NCI-H446 (cell line): ENCODE measurements at regions not wholly inside any gene's neighbourhood (a gene's known extent, or its start where the extent isn't known, plus 50 kb on each side); places are given as distances from the start of the nearest gene placed in this dataset.
"Not testable (repeated sequence)": the region's sequence is repeated elsewhere in the genome, so short reads cannot be mapped to it uniquely, and the experiment has no call there.

ENCODE experiments used
- DNase-seq, 2 experiments: peaks; one replicate each; lab custom pipeline; 2025; lab: John Stamatoyannopoulos, UW

DNA sequence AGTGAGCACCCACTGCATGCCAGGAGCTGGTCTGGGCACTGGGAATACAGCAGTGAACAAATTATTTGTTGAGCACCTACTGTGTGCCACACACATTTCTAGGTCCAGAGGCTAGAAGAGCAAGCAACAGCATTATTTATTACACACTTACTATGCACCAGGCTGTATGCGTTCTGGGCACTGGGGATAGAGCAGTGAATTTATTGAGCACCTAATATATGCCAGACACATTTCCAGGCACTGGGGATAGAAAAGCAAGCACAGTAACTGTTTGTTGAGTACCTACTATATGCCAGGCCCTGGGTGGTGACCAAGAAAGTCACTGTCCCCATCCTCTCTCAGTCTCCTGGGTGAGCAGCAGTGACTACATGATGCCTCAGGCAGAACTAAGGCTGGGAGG is 107.5 kb upstream of the NCOR2 start:
- DNase-seq: no peak

DNA sequence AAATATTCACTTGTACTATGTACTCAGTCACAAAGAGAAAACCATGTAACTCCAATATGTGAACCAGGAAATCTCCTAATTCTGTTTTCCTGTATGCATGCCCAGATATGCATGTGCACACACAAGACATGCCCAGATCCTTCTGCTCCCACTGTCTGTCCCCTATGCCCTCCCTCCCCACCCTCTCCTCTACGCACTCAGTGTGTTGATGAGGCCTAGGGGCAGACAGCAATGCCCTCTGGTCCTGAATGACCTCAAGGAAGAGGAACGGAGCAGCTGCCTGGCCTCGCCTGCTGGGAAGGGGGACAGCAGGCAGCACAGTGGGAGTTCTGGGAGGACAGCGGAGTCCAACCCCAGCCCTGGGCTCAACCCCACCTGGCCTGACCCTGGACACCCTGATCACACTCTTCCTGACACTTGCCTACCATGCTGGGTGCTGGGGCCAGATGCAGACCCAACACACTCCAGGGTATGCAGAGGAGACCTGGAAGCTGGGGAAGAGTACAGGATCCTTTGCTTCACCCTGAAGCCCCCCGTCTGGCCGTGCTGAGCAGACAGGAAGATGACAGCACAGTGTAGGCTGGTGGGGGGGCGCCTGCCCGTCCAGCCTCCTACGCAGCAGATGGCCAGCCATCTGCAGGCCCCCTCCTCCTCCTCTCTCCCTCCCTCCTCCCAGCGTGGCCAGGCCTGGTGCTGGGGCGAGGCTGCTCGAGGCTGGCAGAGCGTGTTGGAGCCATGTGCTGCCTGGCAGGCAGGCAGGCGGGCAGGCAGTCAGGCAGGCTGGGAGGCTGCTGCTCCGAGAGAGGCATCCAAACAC is 106.6 kb upstream of the NCOR2 start:
- DNase-seq: peak; percentile 75 to 93

DNA sequence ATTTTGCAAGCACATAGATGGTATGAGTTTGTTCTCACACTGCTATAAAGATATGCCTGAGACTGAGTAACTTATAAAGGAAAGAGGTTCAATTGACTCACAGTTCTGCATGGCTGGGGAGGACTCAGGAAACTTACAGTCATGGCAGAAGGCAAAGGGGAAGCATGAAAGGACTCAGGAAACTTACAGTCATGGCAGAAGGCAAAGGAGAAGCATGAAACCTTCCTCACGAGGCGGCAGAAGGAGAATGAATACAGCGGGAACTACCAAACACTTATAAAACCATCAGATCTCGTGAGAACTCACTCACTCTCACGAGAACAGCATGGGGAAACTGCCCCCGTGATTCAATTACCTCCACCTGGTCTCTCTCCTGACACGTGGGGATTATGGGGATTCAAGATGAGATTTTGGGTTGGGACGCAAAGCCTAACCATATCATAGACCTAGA is 101.9 kb upstream of the NCOR2 start:
- not testable (repeated sequence) for DNase-seq

DNA sequence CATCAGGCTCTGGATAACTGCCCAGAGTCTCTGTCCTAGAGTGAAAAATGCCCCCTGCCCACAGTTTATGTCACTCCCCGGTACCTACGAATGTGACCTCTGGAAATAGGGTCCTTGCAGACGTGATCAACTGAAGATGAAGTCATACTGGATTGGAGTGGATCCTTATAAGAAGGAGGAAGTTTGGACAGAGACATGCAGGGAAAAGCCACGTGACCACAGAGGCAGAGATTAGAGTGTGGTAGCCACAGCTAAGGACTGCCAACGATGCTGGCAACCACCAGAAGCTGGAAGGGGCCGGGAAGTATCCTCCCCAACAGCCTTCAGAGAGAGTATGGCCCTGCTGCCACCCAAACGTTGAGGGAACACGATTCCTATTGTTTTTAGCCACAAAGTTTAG is 101.2 kb upstream of the NCOR2 start:
- DNase-seq: peak in 1 of 2 experiments; percentile 29

DNA sequence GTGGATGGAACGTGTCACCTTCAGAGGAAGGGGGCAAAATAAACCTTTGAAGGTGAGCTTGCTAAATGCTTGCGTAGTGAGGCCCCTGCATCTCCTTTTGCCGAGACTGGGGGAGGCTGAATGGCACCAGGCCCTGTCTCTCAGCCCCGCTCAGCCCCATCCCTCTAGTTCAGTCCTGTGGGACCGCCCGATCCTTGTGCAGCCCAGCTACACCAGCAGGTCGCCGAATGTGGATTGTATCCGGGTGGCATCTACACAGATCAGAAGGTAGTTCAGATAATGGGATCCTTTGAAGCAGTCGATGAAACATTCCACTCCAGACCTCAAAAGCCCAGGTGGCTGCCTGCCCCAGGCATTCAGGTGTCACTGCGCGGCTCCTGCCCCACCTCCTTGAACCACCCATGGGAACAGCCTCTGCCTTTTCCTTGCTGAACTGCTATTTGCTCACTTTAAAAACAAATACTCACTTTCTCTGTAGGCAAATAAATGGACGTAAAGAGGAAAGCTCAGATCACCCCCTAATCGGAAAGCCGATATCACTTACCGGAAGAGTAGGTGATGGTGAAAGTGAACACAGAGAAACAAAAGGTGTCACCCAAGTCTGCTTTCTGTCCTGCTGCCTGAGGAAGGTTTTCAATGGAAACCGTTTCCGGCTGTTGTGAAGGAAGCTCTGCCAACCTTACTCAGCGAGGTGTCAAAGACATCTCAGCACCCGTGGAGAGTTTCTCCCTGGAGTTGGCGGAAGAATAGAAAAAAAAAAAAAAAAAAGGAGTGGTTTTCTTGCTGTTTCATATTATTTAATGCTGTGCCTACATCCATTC is 100.3 kb upstream of the NCOR2 start:
- DNase-seq: no peak

DNA sequence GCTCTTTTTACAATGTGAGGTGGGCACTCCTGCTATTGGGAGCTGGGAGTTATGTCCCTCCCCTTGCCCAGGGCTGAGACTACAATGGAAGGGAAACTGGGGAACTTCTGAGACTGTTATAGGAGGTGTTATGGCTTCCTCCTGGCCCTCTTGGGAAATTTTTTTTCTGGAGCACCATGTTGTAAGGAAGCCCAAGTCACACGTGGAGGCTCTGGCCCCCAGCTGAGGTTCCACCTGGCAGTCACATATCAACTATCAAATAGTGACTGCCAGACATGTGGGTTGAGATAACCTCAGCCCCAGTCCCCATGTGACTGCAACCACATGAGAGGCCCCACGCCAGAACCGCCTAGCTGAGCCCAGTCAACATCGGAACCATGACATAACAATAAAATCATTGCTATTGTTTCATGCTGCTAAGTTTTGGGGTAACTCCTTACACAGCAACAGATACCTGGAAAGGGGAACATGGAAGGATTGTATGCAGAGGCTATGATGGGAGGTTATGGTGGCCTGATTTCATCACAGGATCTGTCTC is 99.4 kb upstream of the NCOR2 start:
- DNase-seq: no peak

DNA sequence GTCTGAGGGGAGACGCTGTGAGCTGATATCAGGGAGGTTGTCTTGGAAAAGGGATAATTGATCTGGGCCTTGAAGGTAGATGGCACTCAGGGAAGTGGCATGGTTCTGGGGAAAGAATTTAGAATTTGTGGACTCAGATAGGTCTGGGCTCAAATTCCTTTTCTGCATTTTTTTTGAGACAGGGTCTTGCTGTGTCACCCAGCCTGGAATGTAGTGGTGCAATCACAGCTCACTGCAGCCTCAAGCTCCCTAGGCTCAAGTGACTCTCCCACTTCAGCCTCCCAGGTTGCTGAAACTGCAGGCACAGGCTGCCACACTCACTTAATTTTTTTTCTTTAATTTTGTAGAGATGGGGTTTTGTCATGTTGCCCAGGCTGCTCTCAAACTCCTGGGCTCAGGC is 98.1 kb upstream of the NCOR2 start:
- no peak for DNase-seq

DNA sequence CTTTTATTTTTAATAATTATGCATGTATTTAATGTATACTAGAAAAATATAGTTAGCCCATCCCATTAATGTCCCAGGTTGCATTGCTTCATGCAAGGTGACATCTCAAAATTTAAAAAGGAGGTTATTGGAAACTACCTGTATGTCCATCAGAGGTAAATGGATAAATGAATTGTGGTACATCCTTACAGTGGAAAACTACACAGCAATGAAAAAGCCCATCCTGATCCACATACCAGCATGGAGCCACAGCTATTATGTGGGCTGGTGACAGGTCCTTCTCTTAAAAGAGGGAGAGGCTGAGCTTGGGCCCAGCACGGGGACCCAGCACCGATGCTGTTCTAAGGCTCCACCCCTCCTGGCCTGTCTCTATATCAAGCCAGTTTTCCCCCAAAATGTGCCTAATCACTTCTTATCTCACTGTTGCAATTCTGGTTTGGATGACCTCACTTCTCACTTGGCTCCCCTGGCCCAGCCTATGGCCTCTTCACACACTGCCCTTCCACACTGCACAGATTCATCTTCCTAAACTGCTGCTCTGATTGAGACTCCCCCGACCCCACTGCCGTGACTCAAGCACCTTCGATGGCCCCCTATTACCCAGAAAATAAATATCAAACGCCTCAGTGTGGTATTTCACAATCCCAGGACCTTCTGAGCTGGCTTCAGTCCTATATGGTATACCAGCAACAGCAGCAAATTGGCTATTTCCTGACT is 97.1 kb upstream of the NCOR2 start:
- no peak for DNase-seq

DNA sequence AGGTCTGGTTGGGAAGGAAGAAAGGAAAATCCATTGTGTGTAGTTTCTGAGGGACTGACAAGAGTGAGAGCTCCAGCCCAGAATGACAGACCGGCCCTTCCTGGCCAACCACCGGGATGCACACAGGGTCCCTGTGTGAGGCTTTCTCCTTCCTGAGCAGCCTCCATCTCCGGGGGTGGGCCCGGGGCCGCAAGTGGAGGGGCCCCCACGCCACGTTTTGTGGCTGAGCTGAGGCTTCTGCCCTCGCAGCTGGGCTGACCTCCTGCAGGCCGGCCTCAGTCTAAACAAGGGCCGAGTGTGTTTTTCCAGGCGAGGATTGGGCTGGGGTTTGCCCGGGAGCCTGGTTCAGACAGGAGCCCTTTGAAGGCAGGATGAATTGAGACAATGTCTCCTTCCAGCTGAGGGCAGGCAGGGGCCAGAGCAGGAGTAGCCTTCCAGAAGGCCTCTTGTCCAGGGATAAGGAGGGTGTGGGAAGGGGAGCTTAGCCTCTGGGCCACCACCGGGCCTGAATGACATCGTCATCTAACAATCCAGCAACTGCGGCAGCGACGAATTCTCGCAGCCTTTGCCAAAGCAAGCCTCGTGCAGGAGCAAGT is 96.5 kb upstream of the NCOR2 start:
- no peak for DNase-seq

DNA sequence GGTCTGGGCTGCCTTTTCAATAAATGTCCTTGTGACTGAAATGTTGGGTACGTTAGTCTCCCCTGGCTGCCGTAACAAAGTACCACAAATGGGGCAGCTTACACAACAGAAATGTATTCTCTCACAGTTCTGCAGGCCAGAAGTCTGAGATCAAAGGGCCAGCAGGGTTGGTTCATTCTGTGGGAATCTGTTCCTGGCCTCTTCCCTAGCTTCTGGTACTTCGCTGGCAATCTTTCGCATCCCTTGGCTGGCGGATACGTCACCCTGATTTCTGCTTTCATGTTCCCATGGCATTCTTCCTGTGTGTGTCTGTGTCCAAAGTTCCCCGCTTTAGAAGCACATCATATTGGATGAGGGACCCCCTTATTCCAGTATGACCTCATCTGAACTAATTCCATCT is 95.8 kb upstream of the NCOR2 start:
- DNase-seq: no peak

DNA sequence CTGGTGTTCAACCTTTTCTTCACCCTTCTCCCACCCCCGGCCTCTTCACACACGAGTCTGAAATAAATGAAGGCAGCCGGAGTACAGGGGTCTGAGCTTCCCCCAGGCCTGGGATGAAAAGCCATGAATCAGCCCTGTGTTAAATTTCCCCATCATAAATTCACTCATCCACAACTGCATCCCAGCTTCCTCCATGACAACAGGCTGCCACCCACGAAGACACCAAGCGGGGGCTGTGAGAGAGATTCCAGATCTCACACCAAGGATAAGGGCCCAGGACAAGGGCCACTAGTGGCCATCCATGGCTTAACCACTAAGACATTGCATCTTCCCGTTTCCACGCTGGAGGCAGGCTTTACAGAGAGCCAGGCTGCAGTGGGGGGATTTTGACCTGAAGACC is 93.9 kb upstream of the NCOR2 start:
- no peak for DNase-seq

DNA sequence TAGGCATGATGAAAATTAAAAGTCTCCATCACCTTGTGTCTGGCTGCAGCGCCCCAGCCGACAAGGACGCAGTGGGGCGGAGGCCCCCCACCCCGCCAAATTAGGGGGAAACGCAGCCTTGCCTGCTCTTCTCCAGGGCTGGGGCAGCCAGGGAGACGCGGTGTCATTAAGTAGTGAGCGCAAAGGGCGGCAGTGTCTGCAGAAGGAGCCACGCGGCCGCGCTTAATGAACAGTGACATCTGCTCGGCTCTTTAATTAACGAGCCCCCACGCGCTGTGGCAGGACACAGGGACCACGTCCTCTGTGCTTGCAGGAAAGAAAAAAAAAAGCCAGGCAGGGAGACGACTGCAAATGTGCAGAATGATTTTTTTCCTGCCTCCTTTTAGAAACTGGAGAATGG is 93.4 kb upstream of the NCOR2 start:
- no peak for DNase-seq

DNA sequence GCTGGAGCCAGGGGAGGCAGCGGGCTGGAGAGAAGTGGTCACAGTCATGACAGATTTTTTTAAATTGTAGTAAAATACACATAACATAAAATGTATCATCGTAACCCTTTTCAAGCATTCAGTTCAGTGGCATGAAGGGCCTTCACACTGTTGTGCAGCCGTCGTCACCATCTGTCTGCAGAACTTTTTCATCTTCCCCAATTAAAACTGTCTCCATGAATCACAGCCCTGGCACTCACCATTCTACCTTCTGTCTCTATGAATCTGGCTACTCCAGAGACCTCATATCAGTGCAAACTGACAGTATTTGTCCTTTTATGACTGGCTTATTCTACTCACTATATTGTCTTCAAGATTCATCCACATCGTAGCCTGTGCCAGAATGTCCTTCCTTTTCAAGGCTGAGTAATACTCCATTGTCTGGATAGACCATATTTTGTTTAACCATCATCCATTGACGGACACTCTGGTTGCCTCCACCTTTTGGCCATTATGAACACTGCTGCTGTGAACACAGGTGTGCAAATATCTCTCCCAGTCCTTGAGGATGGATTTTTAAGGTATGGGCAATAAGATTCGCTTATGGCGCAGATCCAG is 91.5 kb upstream of the NCOR2 start:
- peak in 1 of 2 experiments; percentile 81 for DNase-seq

DNA sequence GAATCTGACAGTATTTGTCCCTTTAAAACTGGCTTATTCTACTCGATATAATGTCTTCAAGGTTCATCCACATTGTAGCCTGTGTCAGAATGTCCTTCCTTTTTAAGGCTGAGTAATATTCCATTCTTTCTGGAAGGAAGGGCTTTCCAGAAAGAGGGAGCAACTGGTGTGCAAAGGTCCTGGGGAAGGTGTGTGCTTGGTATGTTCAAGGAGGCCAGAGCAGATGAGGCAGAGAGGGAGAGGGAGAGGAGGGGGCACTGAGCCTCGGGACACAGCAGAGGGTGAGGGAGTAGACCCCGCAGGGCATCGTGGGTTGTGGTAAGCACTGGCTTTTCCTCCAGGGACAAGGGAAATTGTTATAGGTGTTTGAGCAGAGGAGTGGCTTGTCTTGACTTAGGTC is 90.9 kb upstream of the NCOR2 start:
- DNase-seq: no peak

DNA sequence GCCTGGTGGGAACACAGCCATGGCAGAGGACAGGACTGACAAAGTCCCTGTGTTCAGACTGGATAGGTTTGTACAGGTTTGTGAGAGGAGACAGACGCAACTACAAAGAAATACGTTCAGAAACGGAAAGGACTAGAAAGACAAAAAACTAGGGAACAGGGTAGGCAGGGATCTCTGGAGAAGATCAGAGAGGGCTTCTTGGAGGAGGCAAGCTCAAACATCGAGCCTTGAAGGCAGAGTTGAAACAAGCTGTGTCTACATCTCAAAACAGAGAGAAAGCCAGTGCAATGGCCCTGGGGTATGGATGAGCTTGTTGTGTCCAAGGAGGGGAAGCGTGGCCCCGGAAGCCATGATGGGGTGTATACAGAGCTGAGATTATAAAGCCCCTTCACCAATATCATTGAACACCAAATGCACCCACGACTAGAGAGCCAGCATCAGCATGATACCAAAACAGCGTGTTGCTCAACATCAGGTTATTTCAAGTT is 89.6 kb upstream of the NCOR2 start:
- no peak for DNase-seq

DNA sequence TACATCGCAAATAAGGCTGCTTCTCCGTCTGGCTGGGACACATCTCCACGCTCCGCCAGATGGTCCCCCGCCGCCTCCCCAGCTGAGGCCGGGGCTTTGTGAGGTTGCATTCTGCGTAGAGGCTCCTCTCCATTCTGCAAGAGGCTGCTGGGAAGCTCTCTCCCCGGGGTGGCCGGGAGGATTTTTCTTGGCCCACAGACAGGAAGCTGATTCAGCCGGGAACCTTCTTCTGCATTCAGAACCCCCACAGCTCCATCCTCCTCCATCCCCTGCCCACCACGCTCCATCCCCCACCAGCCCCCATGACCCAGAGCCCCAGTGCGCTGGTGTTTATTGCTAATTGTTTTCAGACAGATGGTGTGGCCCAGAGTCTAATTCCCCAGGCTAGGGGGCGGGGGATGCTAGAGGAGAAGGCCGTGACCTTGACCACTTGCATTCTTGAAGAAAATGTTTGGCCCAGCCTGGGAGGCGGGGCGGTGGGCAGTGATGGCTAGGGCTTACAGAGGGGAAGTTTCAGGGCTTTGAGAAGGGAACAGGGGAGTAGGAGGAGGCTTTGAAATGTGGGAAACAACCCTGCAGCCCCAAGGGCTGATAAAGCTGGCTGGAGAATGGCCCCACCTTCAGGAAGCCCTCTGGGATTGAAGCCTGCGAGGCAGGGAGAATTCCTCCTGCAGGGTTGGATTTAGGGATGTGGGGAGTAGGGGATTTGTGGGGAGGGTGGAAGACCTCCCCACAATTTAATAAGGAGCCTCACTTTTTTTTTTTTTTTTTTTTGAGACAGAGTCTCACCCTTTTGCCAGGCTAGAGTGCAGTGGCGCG is 88.5 kb upstream of the NCOR2 start:
- DNase-seq: peak; percentile 88 to 93

DNA sequence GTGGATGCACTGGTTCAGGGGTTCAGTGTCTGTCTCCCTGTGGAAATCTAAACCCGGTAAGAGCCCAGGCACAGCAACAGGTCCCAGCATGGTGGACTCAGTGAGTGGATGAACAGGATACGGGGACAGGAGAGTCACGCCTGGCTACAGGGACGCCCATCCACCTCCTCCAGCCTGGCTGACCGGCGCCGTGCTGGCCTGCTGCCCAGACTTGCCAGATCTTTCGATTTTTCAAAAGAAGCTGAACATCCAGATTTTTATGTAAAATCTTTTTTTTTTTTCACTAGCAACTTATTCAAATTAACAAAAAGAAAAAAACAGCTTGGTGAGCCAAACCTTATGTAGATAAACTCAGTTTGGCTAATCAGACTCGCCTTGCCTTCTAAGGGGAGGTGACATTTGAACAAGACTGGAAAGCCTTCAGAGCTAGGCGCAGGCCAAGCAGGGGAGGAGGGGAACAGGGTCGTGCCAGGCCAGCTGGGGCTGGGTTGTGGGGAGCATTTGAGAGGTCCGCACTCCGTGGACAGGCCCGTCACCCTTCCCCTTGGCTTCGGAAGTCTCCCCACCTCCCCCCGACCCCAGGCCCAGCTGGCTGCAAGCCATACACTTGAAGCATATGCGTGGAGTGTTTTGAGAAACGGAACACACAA is 87.8 kb upstream of the NCOR2 start:
- DNase-seq: peak; percentile 88 to 91

DNA sequence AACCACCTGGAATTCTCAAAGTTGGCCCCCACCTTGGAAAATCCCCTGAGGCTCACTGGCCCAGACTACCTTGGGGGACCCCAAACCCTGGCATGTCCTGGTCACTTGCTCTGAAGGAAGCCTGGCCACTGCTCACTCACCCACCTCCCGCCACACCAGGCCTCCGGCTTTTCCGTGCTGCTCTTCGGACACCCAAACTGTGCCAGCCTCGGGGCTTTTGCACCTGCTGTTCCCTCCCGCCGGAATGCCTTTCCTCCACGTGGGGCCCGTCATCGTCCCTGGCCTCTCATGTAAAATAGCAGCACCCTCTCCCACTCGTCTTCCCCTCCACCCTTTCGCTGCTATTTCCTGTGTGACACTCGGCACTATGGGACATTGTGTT is 87.2 kb upstream of the NCOR2 start:
- no peak for DNase-seq

DNA sequence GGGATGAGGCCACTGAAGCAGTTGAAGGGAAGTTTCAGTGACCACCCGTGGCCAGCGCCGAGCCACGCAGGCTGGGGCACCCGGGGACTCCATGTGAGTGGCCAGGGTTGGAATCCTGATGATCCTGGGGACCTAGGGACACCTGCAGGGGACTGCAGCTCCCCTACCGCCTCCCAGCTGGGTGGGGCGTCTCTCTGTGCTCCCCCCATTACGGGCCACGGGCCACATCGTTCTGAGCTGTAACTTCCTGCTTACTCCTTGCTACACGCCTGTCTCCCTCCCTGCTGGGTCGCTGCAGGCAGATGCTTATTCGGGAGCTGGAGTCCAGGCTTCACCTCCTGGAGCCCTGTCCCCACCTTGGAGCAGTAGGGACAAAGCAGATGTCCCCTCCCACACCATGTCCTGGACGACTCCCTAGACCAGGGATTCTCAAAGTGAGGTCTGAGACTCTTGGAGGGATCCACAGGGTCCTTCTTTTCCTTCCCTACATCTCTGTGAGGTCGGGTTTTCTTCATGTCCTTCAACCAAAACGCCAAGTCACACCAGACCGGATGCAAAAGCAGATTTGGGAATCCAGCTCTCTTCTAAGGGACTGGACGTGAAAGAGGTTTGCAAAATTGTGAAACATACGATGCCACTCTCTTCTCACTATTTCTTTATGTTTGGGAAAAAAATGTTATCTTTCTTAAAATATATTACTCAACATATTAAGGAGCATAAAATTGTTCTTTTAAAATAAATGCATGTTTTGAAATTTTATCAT is 85.9 kb upstream of the NCOR2 start:
- DNase-seq: no peak
